GM12878 (cell line): ENCODE measurements at regions not wholly inside any gene's neighbourhood (a gene's known extent, or its start where the extent isn't known, plus 50 kb on each side); places are given as distances from the start of the nearest gene placed in this dataset.

Source experiments
- ATAC-seq: fragments of 200-7000 bp; cut with Tn5 transposase; 3 replicates; pipeline ENCODE4 v1.9.1; 2020; ENCODE audit warnings: mild to moderate bottlenecking, moderate library complexity
- BruUV-seq: library from RNA; stranded (reverse); fragments of 400-500 nt; replicated peaks from 2 replicates; lab custom pipeline; 2021; lab: Mats Ljungman, UMichigan
- CTCF ChIA-PET: fragments of 300-600 bp; sonication (Branson Sonifier 250); formaldehyde crosslinking; extraction: SDS; loops from one replicate; lab custom pipeline; 2021; ENCODE audit warnings: inconsistent platforms; lab: Yijun Ruan, JAX
- POLR2A ChIA-PET: fragments of 350-600 bp; formaldehyde crosslinking; extraction: SDS; loops from one replicate; lab custom pipeline; 2021; ENCODE audit warnings: inconsistent platforms; lab: Charles Lee
- RAD21 ChIA-PET: fragments of 300-600 bp; sonication (Branson Sonifier 250); formaldehyde crosslinking; loops from one replicate; lab custom pipeline; 2023; ENCODE audit warnings: antibody characterized with exemption; ENCODE audit not compliant: unreplicated experiment; lab: Charles Lee
- SMC1A ChIA-PET: fragments of 300-600 bp; sonication (Branson Sonifier 250); formaldehyde crosslinking; loops from one replicate; lab custom pipeline; 2023; ENCODE audit not compliant: unreplicated experiment, uncharacterized antibody; lab: Charles Lee
- DNase-seq: peaks from one replicate; pipeline ENCODE4 v3.0.0-alpha.2; 2011; ENCODE audit warnings: low read depth, low spot score
- FAIRE-seq: peaks from 3 replicates; lab custom pipeline; 2011; peaks lifted over from hg19 to GRCh38; lab: Jason Lieb, UNC
- H2AFZ ChIP-seq: 2 replicates; pipeline ENCODE4 v1.6.0; 2011; ENCODE audit warnings: low read depth, low read length, control low read depth; ENCODE audit not compliant: control insufficient read depth
- H3K27ac ChIP-seq: 2 replicates; pipeline ENCODE4 v1.5.1; 2011; ENCODE audit warnings: control low read depth; ENCODE audit not compliant: control insufficient read depth, insufficient read depth
- H3K27me3 ChIP-seq, 2 experiments: replicated peaks in 1 of 2; 2 replicates each; pipeline versions ENCODE4 v1.6.0 to v1.6.1; 2011; ENCODE audit warnings: low read length in 1 of 2; ENCODE audit not compliant: control insufficient read depth in 2 of 2, insufficient read depth in 2 of 2
- H3K36me3 ChIP-seq, 2 experiments: 2 replicates each; pipeline ENCODE4 v1.5.1; 2011; ENCODE audit warnings: low read length in 1 of 2; ENCODE audit not compliant: control insufficient read depth in 2 of 2, insufficient read depth in 2 of 2
- H3K4me1 ChIP-seq: 2 replicates; pipeline ENCODE4 v1.6.1; 2011; ENCODE audit warnings: mild to moderate bottlenecking, low read length, moderate library complexity, mixed read lengths; ENCODE audit not compliant: control insufficient read depth, insufficient read depth
- H3K4me2 ChIP-seq: 2 replicates; pipeline ENCODE4 v1.6.0; 2011; ENCODE audit warnings: control low read depth; ENCODE audit not compliant: control insufficient read depth, insufficient read depth
- H3K4me3 ChIP-seq: fragments of 200-600 bp; sonication (generic); 2 replicates; pipeline ENCODE4 v1.5.1; 2016
- H3K79me2 ChIP-seq: 2 replicates; pipeline ENCODE4 v1.6.0; 2011; ENCODE audit warnings: low read length; ENCODE audit not compliant: control insufficient read depth, insufficient read depth
- H3K9ac ChIP-seq: 2 replicates; pipeline ENCODE4 v1.8.0; 2011; ENCODE audit warnings: low read length, control low read depth, mixed read lengths; ENCODE audit not compliant: control insufficient read depth, insufficient read depth
- H3K9me3 ChIP-seq: replicated peaks from 3 replicates; pipeline ENCODE4 v1.5.1; 2011; ENCODE audit warnings: mild to moderate bottlenecking, low read length; ENCODE audit not compliant: control insufficient read depth, insufficient read depth
- H4K20me1 ChIP-seq: 2 replicates; pipeline ENCODE4 v1.6.0; 2011; ENCODE audit not compliant: control insufficient read depth, insufficient read depth
- CEBPB ChIP-seq, 2 experiments: fragments of 150-350 bp in 1 of 2; IDR thresholded peaks; 2 replicates each; pipeline ENCODE4 v1.6.1; 2012 to 2014; ENCODE audit warnings: low read depth in 2 of 2, low read length in 2 of 2, borderline replicate concordance in 1 of 2, inconsistent platforms in 1 of 2
- CHD1 ChIP-seq: IDR thresholded peaks from 2 replicates; pipeline ENCODE4 v1.6.1; 2012; ENCODE audit warnings: low read depth, low read length, improper control_type of control experiment
- EP300 ChIP-seq, 2 experiments: fragments of 150-350 bp in 1 of 2; IDR thresholded peaks; 2 replicates each; pipeline ENCODE4 v1.6.1; 2011 to 2012; ENCODE audit warnings: low read depth in 2 of 2, low read length in 2 of 2, borderline replicate concordance in 1 of 2, improper control_type of control experiment in 1 of 2, inconsistent platforms in 1 of 2; ENCODE audit not compliant: control insufficient read depth in 1 of 2
- EZH2 ChIP-seq: IDR thresholded peaks from 2 replicates; pipeline ENCODE4 v1.6.1; 2012; ENCODE audit warnings: low read depth, mild to moderate bottlenecking, control low read depth, inconsistent platforms, low read length, borderline replicate concordance; ENCODE audit not compliant: control insufficient read depth
- IKZF1 ChIP-seq: fragments of 450-650 bp; conservative IDR thresholded peaks from 2 replicates; pipeline ENCODE4 v1.6.1; 2017; ENCODE audit warnings: antibody characterized with exemption, mild to moderate bottlenecking
- IKZF2 ChIP-seq, 2 experiments: fragments of 450-650 bp; IDR thresholded peaks; 2 replicates each; pipeline ENCODE4 v1.6.1; 2017; ENCODE audit warnings: mild to moderate bottlenecking in 2 of 2, moderate library complexity in 2 of 2
- KAT2A ChIP-seq: conservative IDR thresholded peaks from 2 replicates; pipeline ENCODE4 v1.6.1; 2011; ENCODE audit warnings: low read depth, low read length; ENCODE audit not compliant: control insufficient read depth
- MYC ChIP-seq: IDR thresholded peaks from 2 replicates; pipeline ENCODE4 v1.6.1; 2011; ENCODE audit warnings: mild to moderate bottlenecking, low read length, moderate library complexity, inconsistent platforms; ENCODE audit not compliant: insufficient read depth, insufficient replicate concordance, insufficient read length, severe bottlenecking
- NR2F1 ChIP-seq: fragments of 450-650 bp; conservative IDR thresholded peaks from 2 replicates; pipeline ENCODE4 v1.6.1; 2017; ENCODE audit warnings: mild to moderate bottlenecking
- PML ChIP-seq: IDR thresholded peaks from 2 replicates; pipeline ENCODE4 v1.6.1; 2012; ENCODE audit warnings: low read length, inconsistent platforms
- POLR2A ChIP-seq: IDR thresholded peaks from 2 replicates; pipeline ENCODE4 v1.6.1; 2011; ENCODE audit warnings: low read depth, mild to moderate bottlenecking, low read length
- RUNX3 ChIP-seq: IDR thresholded peaks from 2 replicates; pipeline ENCODE4 v1.6.1; 2012; ENCODE audit warnings: low read length, inconsistent platforms
- SIX5 ChIP-seq: IDR thresholded peaks from 2 replicates; pipeline ENCODE4 v1.6.1; 2011; ENCODE audit warnings: mild to moderate bottlenecking, low read depth, low read length, moderate library complexity; ENCODE audit not compliant: severe bottlenecking
- SREBF2 ChIP-seq: IDR thresholded peaks from 2 replicates; pipeline ENCODE4 v1.6.1; 2012; ENCODE audit warnings: mild to moderate bottlenecking, low read length
- SUZ12 ChIP-seq: fragments of 200-600 bp; sonication (generic); IDR thresholded peaks from one replicate; pipeline ENCODE4 v1.6.1; 2018; ENCODE audit warnings: antibody characterized with exemption, mild to moderate bottlenecking; ENCODE audit not compliant: unreplicated experiment
- TAF1 ChIP-seq: IDR thresholded peaks from 2 replicates; pipeline ENCODE4 v1.6.1; 2011; ENCODE audit warnings: mild to moderate bottlenecking, low read depth, low read length, borderline replicate concordance
- TARDBP ChIP-seq: IDR thresholded peaks from 2 replicates; pipeline ENCODE4 v1.6.1; 2016; ENCODE audit warnings: borderline replicate concordance
- ZSCAN29 ChIP-seq: fragments of 450-650 bp; IDR thresholded peaks from 2 replicates; pipeline ENCODE4 v1.6.1; 2017; ENCODE audit warnings: mild to moderate bottlenecking, moderate library complexity
- WGBS: methylation state at CpG from one replicate; pipeline ENCODE4 v1.1.6; 2016; ENCODE audit warnings: low lambda C conversion rate; ENCODE audit not compliant: insufficient replicate concordance, insufficient coverage; ENCODE audit errors: missing lambda C conversion rate; 5-methylcytosine and 5-hydroxymethylcytosine counted together
- in situ Hi-C: fragments of 300-500 bp; cut with MboI; formaldehyde crosslinking; loops from 9 replicates; pipeline ENCODE4 v1.14.3; 2018; ENCODE audit warnings: mixed read lengths
- intact Hi-C: fragments of 100-400 bp; cut with micrococcal nuclease; formaldehyde crosslinking; loops from one replicate; pipeline ENCODE4 v1.14.2; 2022; ENCODE audit not compliant: unreplicated experiment
- TF ChIP-seq, protein P1 (sequence below): IDR thresholded peaks from 2 replicates; pipeline ENCODE4 v1.6.1; 2011; ENCODE audit warnings: mild to moderate bottlenecking, low read depth, low read length, moderate library complexity; ENCODE audit not compliant: insufficient replicate concordance
- TF ChIP-seq, protein P2 (sequence below): IDR thresholded peaks from 2 replicates; pipeline ENCODE4 v1.6.1; 2012; ENCODE audit warnings: mild to moderate bottlenecking, low read depth, low read length

DNA sequence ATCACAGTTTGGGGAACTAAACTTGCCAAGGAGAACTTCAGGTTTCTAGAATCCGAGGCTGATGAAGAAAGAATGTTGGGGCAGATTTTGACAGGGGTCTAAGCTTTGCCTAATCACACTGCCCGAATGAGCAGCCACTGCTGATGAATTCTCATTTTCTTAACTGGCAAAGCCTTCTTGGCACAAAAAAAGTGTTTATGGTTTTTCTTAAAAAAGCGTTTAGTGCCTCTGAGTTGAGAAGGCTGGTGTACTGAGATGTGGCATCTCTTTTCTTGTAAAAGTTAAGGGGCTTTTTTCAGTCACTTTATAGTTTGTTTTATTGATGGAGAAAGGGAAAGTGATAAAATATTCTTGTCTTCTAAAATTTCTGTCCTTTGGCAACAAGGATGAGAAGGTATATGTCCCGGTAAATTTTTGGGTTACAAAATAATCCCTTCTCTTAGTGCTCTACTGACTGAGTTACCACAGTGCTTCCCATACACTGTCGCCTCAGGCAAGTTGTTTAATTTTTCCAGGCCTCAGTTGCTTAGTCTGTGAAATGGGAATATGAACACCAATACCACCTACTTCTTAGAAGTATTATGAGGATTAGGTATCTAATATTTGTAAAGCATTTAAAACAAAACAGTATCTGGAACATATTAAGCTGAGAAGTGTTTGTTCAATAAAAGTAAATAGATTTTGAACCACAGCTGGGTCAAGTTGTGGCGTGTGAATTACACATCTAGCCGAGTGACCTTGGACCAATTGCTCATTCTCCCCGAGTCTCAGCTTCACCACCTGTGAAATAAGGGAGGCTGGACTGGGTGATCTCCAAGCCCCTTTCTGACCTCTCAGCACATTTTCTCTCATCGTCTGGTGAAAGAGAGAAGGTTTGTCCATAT, 320.8 kb downstream of the HAPSTR1 start (continued):
- TF ChIP-seq IKZF1 (no peak), SREBF2 (no peak)

DNA sequence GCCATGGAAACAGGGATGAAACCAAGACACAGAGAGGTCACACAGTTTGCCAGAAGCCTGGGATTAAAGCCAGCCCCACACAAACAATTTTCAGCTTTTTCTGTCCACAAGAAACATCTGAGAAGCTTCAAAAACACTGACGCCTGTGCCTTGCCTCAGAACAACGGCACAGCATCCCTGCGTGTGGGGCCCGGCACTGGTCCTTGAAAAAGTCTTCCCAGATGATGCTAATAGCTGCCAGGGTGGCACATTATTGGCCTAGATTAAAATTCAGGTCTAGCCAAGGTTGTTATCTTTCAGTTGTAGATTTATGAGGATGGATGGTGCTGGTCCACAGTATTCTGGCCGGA, 321.4 kb downstream of the HAPSTR1 start:
- no peaks in the 10 kb centered on the region for H4K20me1 ChIP-seq
- no peaks in the 10 kb centered on the region for H3K27me3 ChIP-seq
- no peaks in the 10 kb centered on the region for H3K36me3 ChIP-seq
- no peak overlapping the region for H3K27ac ChIP-seq
- ATAC-seq (no peak), FAIRE-seq (no peak), DNase-seq (no peak)
- CTCF ChIA-PET, result no interaction called here
- RAD21 ChIA-PET, result no interaction called here
- intact Hi-C loops, result no loop called here
- no peak overlapping the region for H3K4me3 ChIP-seq
- no peak overlapping the region for H3K9ac ChIP-seq
- 38% methylated on average over 5 of the region's 5 CpGs for WGBS
- in situ Hi-C loops, result no loop called here
- H3K79me2 ChIP-seq, result no peaks in the 10 kb centered on the region
- H3K4me2 ChIP-seq, result no peak overlapping the region
- no peak overlapping the region for H2AFZ ChIP-seq
- SMC1A ChIA-PET, result no interaction called here
- POLR2A ChIA-PET, result no interaction called here
- BruUV-seq, result no TSS peak
- no peaks in the 10 kb centered on the region for H3K9me3 ChIP-seq
- no peaks in the 10 kb centered on the region for H3K4me1 ChIP-seq
- TF ChIP-seq NR2F1, result no peak
- no peak for TF ChIP-seq POLR2A
- TF ChIP-seq TARDBP, result no peak
- no peak for TF ChIP-seq CEBPB (IDR thresholded peaks at IDR 0.05; ENCODE audit: borderline replicate concordance in 1 of 2, low read depth in 2 of 2, low read length in 2 of 2)
- no peak for TF ChIP-seq RUNX3
- no peak for TF ChIP-seq MYC
- TF ChIP-seq SIX5, result no peak
- no peak for TF ChIP-seq TAF1
- TF ChIP-seq EP300 (IDR thresholded peaks at IDR 0.05; ENCODE audit: borderline replicate concordance in 1 of 2, control insufficient read depth in 1 of 2, low read depth in 2 of 2, low read length in 2 of 2), result no peak
- no peak for TF ChIP-seq SUZ12
- TF ChIP-seq ZSCAN29, result no peak
- no peak for TF ChIP-seq EZH2
- TF ChIP-seq CHD1, result no peak
- no peak for TF ChIP-seq PML
- no peak for TF ChIP-seq KAT2A
- TF ChIP-seq, protein P1, sequence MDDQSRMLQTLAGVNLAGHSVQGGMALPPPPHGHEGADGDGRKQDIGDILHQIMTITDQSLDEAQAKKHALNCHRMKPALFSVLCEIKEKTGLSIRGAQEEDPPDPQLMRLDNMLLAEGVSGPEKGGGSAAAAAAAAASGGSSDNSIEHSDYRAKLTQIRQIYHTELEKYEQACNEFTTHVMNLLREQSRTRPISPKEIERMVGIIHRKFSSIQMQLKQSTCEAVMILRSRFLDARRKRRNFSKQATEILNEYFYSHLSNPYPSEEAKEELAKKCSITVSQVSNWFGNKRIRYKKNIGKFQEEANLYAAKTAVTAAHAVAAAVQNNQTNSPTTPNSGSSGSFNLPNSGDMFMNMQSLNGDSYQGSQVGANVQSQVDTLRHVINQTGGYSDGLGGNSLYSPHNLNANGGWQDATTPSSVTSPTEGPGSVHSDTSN, result no peak
- TF ChIP-seq, protein P2, sequence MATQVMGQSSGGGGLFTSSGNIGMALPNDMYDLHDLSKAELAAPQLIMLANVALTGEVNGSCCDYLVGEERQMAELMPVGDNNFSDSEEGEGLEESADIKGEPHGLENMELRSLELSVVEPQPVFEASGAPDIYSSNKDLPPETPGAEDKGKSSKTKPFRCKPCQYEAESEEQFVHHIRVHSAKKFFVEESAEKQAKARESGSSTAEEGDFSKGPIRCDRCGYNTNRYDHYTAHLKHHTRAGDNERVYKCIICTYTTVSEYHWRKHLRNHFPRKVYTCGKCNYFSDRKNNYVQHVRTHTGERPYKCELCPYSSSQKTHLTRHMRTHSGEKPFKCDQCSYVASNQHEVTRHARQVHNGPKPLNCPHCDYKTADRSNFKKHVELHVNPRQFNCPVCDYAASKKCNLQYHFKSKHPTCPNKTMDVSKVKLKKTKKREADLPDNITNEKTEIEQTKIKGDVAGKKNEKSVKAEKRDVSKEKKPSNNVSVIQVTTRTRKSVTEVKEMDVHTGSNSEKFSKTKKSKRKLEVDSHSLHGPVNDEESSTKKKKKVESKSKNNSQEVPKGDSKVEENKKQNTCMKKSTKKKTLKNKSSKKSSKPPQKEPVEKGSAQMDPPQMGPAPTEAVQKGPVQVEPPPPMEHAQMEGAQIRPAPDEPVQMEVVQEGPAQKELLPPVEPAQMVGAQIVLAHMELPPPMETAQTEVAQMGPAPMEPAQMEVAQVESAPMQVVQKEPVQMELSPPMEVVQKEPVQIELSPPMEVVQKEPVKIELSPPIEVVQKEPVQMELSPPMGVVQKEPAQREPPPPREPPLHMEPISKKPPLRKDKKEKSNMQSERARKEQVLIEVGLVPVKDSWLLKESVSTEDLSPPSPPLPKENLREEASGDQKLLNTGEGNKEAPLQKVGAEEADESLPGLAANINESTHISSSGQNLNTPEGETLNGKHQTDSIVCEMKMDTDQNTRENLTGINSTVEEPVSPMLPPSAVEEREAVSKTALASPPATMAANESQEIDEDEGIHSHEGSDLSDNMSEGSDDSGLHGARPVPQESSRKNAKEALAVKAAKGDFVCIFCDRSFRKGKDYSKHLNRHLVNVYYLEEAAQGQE, result no peak
- TF ChIP-seq IKZF2 (IDR thresholded peaks at IDR 0.05), result no peak
